Neural progenitor cell (in vitro differentiated cells): ENCODE measurements at regions not wholly inside any gene's neighbourhood (a gene's known extent, or its start where the extent isn't known, plus 50 kb on each side); places are given as distances from the start of the nearest gene placed in this dataset.

Source experiments
- DNase-seq: peaks from one replicate; pipeline ENCODE4 v3.0.0-alpha.2; 2016; ENCODE audit warnings: low spot score
- H2AFZ ChIP-seq: fragments of 200-600 bp; sonication (generic); replicated peaks from 2 replicates; pipeline ENCODE4 v1.6.1; 2016; ENCODE audit warnings: antibody characterized with exemption
- H3F3A ChIP-seq: fragments of 200-600 bp; sonication (generic); 2 replicates; pipeline ENCODE4 v1.6.1; 2016; ENCODE audit warnings: antibody characterized with exemption, low read depth
- H3K27ac ChIP-seq: fragments of 200-600 bp; sonication (generic); 2 replicates; pipeline ENCODE4 v1.5.1; 2016; ENCODE audit warnings: mild to moderate bottlenecking
- H3K27me3 ChIP-seq: fragments of 200-600 bp; sonication (generic); 2 replicates; pipeline ENCODE4 v1.6.1; 2016; ENCODE audit warnings: mild to moderate bottlenecking, moderate library complexity
- H3K36me3 ChIP-seq: fragments of 200-600 bp; sonication (generic); 2 replicates; pipeline ENCODE4 v1.5.1; 2016
- H3K4me1 ChIP-seq: fragments of 200-600 bp; sonication (generic); 2 replicates; pipeline ENCODE4 v1.6.1; 2016; ENCODE audit warnings: mixed run types
- H3K4me2 ChIP-seq: fragments of 200-600 bp; sonication (generic); 2 replicates; pipeline ENCODE4 v1.6.1; 2016
- H3K4me3 ChIP-seq: fragments of 200-600 bp; sonication (generic); 2 replicates; pipeline ENCODE4 v1.5.1; 2016
- H3K79me2 ChIP-seq: fragments of 200-600 bp; sonication (generic); 2 replicates; pipeline ENCODE4 v1.6.1; 2016; ENCODE audit warnings: low read depth
- H3K9ac ChIP-seq: fragments of 200-600 bp; sonication (generic); 2 replicates; pipeline ENCODE4 v1.6.1; 2016
- H3K9me3 ChIP-seq: fragments of 200-600 bp; sonication (generic); 2 replicates; pipeline ENCODE4 v1.5.1; 2016; ENCODE audit warnings: low read depth
- H4K20me1 ChIP-seq: fragments of 200-600 bp; sonication (generic); 2 replicates; pipeline ENCODE4 v1.6.1; 2016; ENCODE audit warnings: low read depth
- H3K27ac Mint-ChIP-seq: 3 replicates; pipeline ENCODE4 v1.8.0; 2021; ENCODE audit warnings: mixed read lengths
- H3K27me3 Mint-ChIP-seq: 2 replicates; pipeline ENCODE4 v1.8.0; 2022; ENCODE audit warnings: low read depth, mild to moderate bottlenecking, inconsistent platforms, moderate library complexity, mixed read lengths; ENCODE audit not compliant: insufficient read depth
- H3K36me3 Mint-ChIP-seq: 3 replicates; pipeline ENCODE4 v1.8.0; 2021; ENCODE audit warnings: mixed read lengths
- H3K4me1 Mint-ChIP-seq: 3 replicates; pipeline ENCODE4 v1.8.0; 2021; ENCODE audit warnings: mixed read lengths
- H3K4me3 Mint-ChIP-seq: 3 replicates; pipeline ENCODE4 v1.8.0; 2021; ENCODE audit warnings: mild to moderate bottlenecking, moderate library complexity, mixed read lengths
- H3K9me3 Mint-ChIP-seq: 3 replicates; pipeline ENCODE4 v1.8.0; 2020; ENCODE audit warnings: mixed read lengths
- CTCF ChIP-seq: fragments of 200-600 bp; sonication (generic); IDR thresholded peaks from 2 replicates; pipeline ENCODE4 v1.5.1; 2017; ENCODE audit warnings: antibody characterized with exemption, mild to moderate bottlenecking
- EZH2 ChIP-seq: fragments of 200-600 bp; sonication (generic); IDR thresholded peaks from 2 replicates; pipeline ENCODE4 v1.6.1; 2017; ENCODE audit warnings: antibody characterized with exemption, mild to moderate bottlenecking, moderate library complexity
- EZH2phosphoT487 ChIP-seq: fragments of 200-600 bp; sonication (generic); IDR thresholded peaks from 2 replicates; pipeline ENCODE4 v1.6.1; 2017; ENCODE audit warnings: antibody characterized with exemption

GRCh38 chr1:93753791-93754763 lies 72.4 kb upstream of the BCAR3 start:
- Histone ChIP-seq H3K36me3 (no peaks in the 10 kb centered on the region), H4K20me1 (no peaks in the 10 kb centered on the region), H3K27ac (no peak overlapping the region), H3K4me1 (peaks cover 6% of the 10 kb centered on the region), H3K27me3 (no peaks in the 10 kb centered on the region), H3F3A (no peaks in the 10 kb centered on the region), H3K9me3 (no peaks in the 10 kb centered on the region), H3K9ac (no peak overlapping the region), H3K4me2 (no peak overlapping the region), H3K79me2 (no peaks in the 10 kb centered on the region), H2AFZ (no peak overlapping the region), H3K4me3 (no peak overlapping the region)
- no peak for DNase-seq
- Mint-ChIP-seq H3K27ac (no peak overlapping the region), H3K9me3 (no peaks in the 10 kb centered on the region), H3K27me3 (peaks cover 24% of the 10 kb centered on the region), H3K4me3 (no peak overlapping the region), H3K36me3 (no peaks in the 10 kb centered on the region), H3K4me1 (peaks cover 40% of the 10 kb centered on the region)
- TF ChIP-seq CTCF (no peak), EZH2phosphoT487 (no peak), EZH2 (no peak)

GRCh38 chr1:93751377-93752250 lies 70.0 kb upstream of the BCAR3 start:
- Histone ChIP-seq H3K4me2 (no peak overlapping the region), H3K27me3 (no peaks in the 10 kb centered on the region), H2AFZ (no peak overlapping the region), H3K36me3 (no peaks in the 10 kb centered on the region), H3K9me3 (no peaks in the 10 kb centered on the region), H3K4me3 (no peak overlapping the region), H4K20me1 (no peaks in the 10 kb centered on the region), H3F3A (no peaks in the 10 kb centered on the region), H3K79me2 (no peaks in the 10 kb centered on the region), H3K9ac (no peak overlapping the region), H3K4me1 (no peaks in the 10 kb centered on the region), H3K27ac (no peak overlapping the region)
- H3K9me3 Mint-ChIP-seq: peaks cover 10% of the 10 kb centered on the region
- H3K27me3 Mint-ChIP-seq: peaks cover 24% of the 10 kb centered on the region
- DNase-seq: no peak
- H3K4me1 Mint-ChIP-seq: peaks cover 19% of the 10 kb centered on the region
- H3K27ac Mint-ChIP-seq: peak overlapping the region; percentile 61
- H3K4me3 Mint-ChIP-seq: no peak overlapping the region
- peaks cover 3% of the 10 kb centered on the region for H3K36me3 Mint-ChIP-seq
- no peak for TF ChIP-seq EZH2
- no peak for TF ChIP-seq EZH2phosphoT487
- no peak for TF ChIP-seq CTCF

GRCh38 chr1:93750955-93751354 lies 69.3 kb upstream of the BCAR3 start:
- H3K27ac Mint-ChIP-seq: peak overlapping the region; percentile 61
- no peaks in the 10 kb centered on the region for H3K27me3 ChIP-seq
- no peaks in the 10 kb centered on the region for H3K9me3 ChIP-seq
- H3K4me3 Mint-ChIP-seq: no peak overlapping the region
- H4K20me1 ChIP-seq: no peaks in the 10 kb centered on the region
- no peaks in the 10 kb centered on the region for H3K4me1 ChIP-seq
- H3K4me1 Mint-ChIP-seq: peaks cover 15% of the 10 kb centered on the region
- no peak for DNase-seq
- peaks cover 3% of the 10 kb centered on the region for H3K36me3 Mint-ChIP-seq
- H3K27ac ChIP-seq: no peak overlapping the region
- peaks cover 13% of the 10 kb centered on the region for H3K9me3 Mint-ChIP-seq
- H3K9ac ChIP-seq: no peak overlapping the region
- H3K79me2 ChIP-seq: no peaks in the 10 kb centered on the region
- no peak overlapping the region for H2AFZ ChIP-seq
- H3K27me3 Mint-ChIP-seq: peaks cover 18% of the 10 kb centered on the region
- H3F3A ChIP-seq: no peaks in the 10 kb centered on the region
- no peaks in the 10 kb centered on the region for H3K36me3 ChIP-seq
- no peak overlapping the region for H3K4me2 ChIP-seq
- no peak overlapping the region for H3K4me3 ChIP-seq
- TF ChIP-seq EZH2phosphoT487 (no peak), CTCF (no peak), EZH2 (no peak)
